H1 (cell line): ENCODE measurements at regions not wholly inside any gene's neighbourhood (a gene's known extent, or its start where the extent isn't known, plus 50 kb on each side); places are given as distances from the start of the nearest gene placed in this dataset.

ENCODE experiments used
- CTCF ChIA-PET: fragments of 300-600 bp; sonication (Branson Sonifier 250); formaldehyde crosslinking; loops from one replicate; lab custom pipeline; 2021; ENCODE audit not compliant: partially characterized antibody; lab: Charles Lee
- POLR2A ChIA-PET: fragments of 300-600 bp; sonication (Branson Sonifier 250); formaldehyde crosslinking; loops from one replicate; lab custom pipeline; 2021; ENCODE audit warnings: inconsistent platforms; ENCODE audit not compliant: partially characterized antibody; lab: Charles Lee
- DNase-seq, 2 experiments: peaks; one replicate each; pipeline versions ENCODE4 v3.0.0 to v3.0.0-alpha.2; 2010 to 2022; ENCODE audit warnings: low spot score in 2 of 2, low read depth in 1 of 2, mixed read lengths in 1 of 2
- FAIRE-seq: peaks from 2 replicates; lab custom pipeline; 2011; peaks lifted over from hg19 to GRCh38; lab: Jason Lieb, UNC
- H2AFZ ChIP-seq: 2 replicates; pipeline ENCODE4 v1.8.1; 2012; ENCODE audit warnings: low read length, inconsistent platforms
- H2AK5ac ChIP-seq: 2 replicates; pipeline ENCODE4 v1.6.1; 2013; ENCODE audit warnings: low read depth, low read length
- H2BK120ac ChIP-seq: replicated peaks from 2 replicates; pipeline ENCODE3; 2013; ENCODE audit warnings: low read depth, low read length, inconsistent platforms
- H2BK12ac ChIP-seq: 2 replicates; pipeline ENCODE4 v1.6.1; 2013; ENCODE audit warnings: low read depth, low read length
- H2BK15ac ChIP-seq: 2 replicates; pipeline ENCODE4 v1.6.1; 2013; ENCODE audit warnings: low read length
- H2BK20ac ChIP-seq: 2 replicates; pipeline ENCODE4 v1.6.1; 2013; ENCODE audit warnings: low read length
- H2BK5ac ChIP-seq: 2 replicates; pipeline ENCODE4 v1.6.1; 2013; ENCODE audit warnings: low read depth, low read length
- H3K14ac ChIP-seq: 2 replicates; pipeline ENCODE4 v1.6.1; 2013; ENCODE audit warnings: inconsistent platforms; ENCODE audit not compliant: insufficient read length
- H3K18ac ChIP-seq: 2 replicates; pipeline ENCODE4 v1.6.1; 2013; ENCODE audit warnings: low read length; ENCODE audit errors: extremely low read depth
- H3K23ac ChIP-seq: 2 replicates; pipeline ENCODE4 v1.6.1; 2013; ENCODE audit warnings: inconsistent platforms; ENCODE audit not compliant: insufficient read length
- H3K23me2 ChIP-seq: 2 replicates; pipeline ENCODE4 v1.6.1; 2013; ENCODE audit warnings: low read depth, low read length
- H3K27ac ChIP-seq: 2 replicates; pipeline ENCODE4 v1.6.1; 2011; ENCODE audit warnings: low read depth, low read length, inconsistent platforms
- H3K27me3 ChIP-seq, 4 experiments: replicated peaks in 1 of 4; 1 replicate in 1 of 4; 2 replicates in 3 of 4; pipeline versions ENCODE4 v1.6.1 to v1.8.1; 2011 to 2013; ENCODE audit warnings: low read length in 3 of 4, mild to moderate bottlenecking in 3 of 4, inconsistent platforms in 2 of 4, mixed read lengths in 2 of 4, moderate library complexity in 1 of 4; ENCODE audit not compliant: control insufficient read depth in 3 of 4, insufficient read depth in 3 of 4; ENCODE audit errors: extremely low read depth in 1 of 4
- H3K36me3 ChIP-seq, 4 experiments: 2 replicates each; pipeline versions ENCODE4 v1.6.1 to v1.8.1; 2011 to 2013; ENCODE audit warnings: mild to moderate bottlenecking in 4 of 4, low read length in 3 of 4, moderate library complexity in 2 of 4, control low read depth in 1 of 4, inconsistent platforms in 1 of 4; ENCODE audit not compliant: insufficient read depth in 4 of 4, control insufficient read depth in 2 of 4
- H3K4ac ChIP-seq: replicated peaks from 2 replicates; pipeline ENCODE3; 2013; ENCODE audit warnings: low read length, low read depth, mixed read lengths, inconsistent platforms; ENCODE audit not compliant: insufficient read length
- H3K4me1 ChIP-seq, 4 experiments: replicated peaks in 1 of 4; 1 replicate in 1 of 4; 2 replicates in 3 of 4; pipeline versions ENCODE4 v1.6.1 to v1.8.1; 2011 to 2013; ENCODE audit warnings: low read length in 3 of 4, inconsistent platforms in 2 of 4, mixed read lengths in 1 of 4; ENCODE audit not compliant: insufficient read depth in 4 of 4, control insufficient read depth in 3 of 4
- H3K4me2 ChIP-seq, 2 experiments: 2 replicates each; pipeline versions ENCODE4 v1.6.1 to v1.8.1; 2011 to 2013; ENCODE audit warnings: low read depth in 2 of 2, low read length in 2 of 2, control low read depth in 1 of 2, inconsistent platforms in 1 of 2, mild to moderate bottlenecking in 1 of 2; ENCODE audit not compliant: insufficient read depth in 1 of 2
- H3K4me3 ChIP-seq, 4 experiments: fragments of 200-600, 300-600 bp in 1 of 4; sonication (generic), shearing (Covaris generic), sonication (Bioruptor Twin) in 1 of 4; 2 replicates each; pipeline versions ENCODE4 v1.5.1 to v1.8.1; 2011 to 2016; ENCODE audit warnings: low read length in 4 of 4, low read depth in 3 of 4, control low read depth in 2 of 4, inconsistent platforms in 2 of 4, mild to moderate bottlenecking in 2 of 4, mixed read lengths in 1 of 4, moderate library complexity in 1 of 4; ENCODE audit not compliant: insufficient read depth in 2 of 4; ENCODE audit errors: extremely low read depth in 1 of 4
- H3K56ac ChIP-seq: replicated peaks from 2 replicates; pipeline ENCODE3; 2013; ENCODE audit warnings: low read depth, mild to moderate bottlenecking, mixed read lengths, low read length, inconsistent platforms; ENCODE audit not compliant: insufficient read length
- H3K79me1 ChIP-seq: 2 replicates; pipeline ENCODE4 v1.6.1; 2013; ENCODE audit warnings: low read depth, low read length, control low read depth
- H3K79me2 ChIP-seq, 2 experiments: 2 replicates each; pipeline versions ENCODE4 v1.6.1 to v1.8.1; 2012 to 2013; ENCODE audit warnings: low read length in 2 of 2, mild to moderate bottlenecking in 2 of 2, inconsistent platforms in 1 of 2; ENCODE audit not compliant: insufficient read depth in 2 of 2, control insufficient read depth in 1 of 2
- H3K9ac ChIP-seq, 4 experiments: replicated peaks in 1 of 4; 1 replicate in 1 of 4; 2 replicates in 3 of 4; pipeline versions ENCODE4 v1.6.1 to v1.8.1; 2011 to 2013; ENCODE audit warnings: low read depth in 3 of 4, low read length in 3 of 4, control low read depth in 2 of 4, mild to moderate bottlenecking in 2 of 4, moderate library complexity in 2 of 4, inconsistent platforms in 1 of 4; ENCODE audit errors: extremely low read depth in 1 of 4
- H3K9me3 ChIP-seq, 2 experiments: 2 replicates each; pipeline versions ENCODE4 v1.6.1 to v1.8.1; 2012 to 2013; ENCODE audit warnings: mild to moderate bottlenecking in 2 of 2, moderate library complexity in 2 of 2, control low read depth in 1 of 2, inconsistent platforms in 1 of 2, low read depth in 1 of 2, low read length in 1 of 2, mixed read lengths in 1 of 2; ENCODE audit not compliant: insufficient read depth in 2 of 2
- H4K20me1 ChIP-seq, 2 experiments: replicated peaks in 1 of 2; 2 replicates each; pipeline versions ENCODE3 to v1.8.1; 2011 to 2013; ENCODE audit warnings: inconsistent platforms in 2 of 2, low read length in 2 of 2, mild to moderate bottlenecking in 1 of 2; ENCODE audit not compliant: insufficient read depth in 2 of 2, control insufficient read depth in 1 of 2
- H4K5ac ChIP-seq: 2 replicates; pipeline ENCODE4 v1.6.1; 2013; ENCODE audit warnings: low read length, low read depth, mixed read lengths, inconsistent platforms; ENCODE audit not compliant: insufficient read length
- H4K8ac ChIP-seq: 2 replicates; pipeline ENCODE4 v1.8.0; 2013; ENCODE audit warnings: mild to moderate bottlenecking, moderate library complexity, low read length, inconsistent platforms; ENCODE audit not compliant: insufficient read depth; ENCODE audit errors: extremely low read depth
- H4K91ac ChIP-seq: replicated peaks from 2 replicates; pipeline ENCODE3; 2013; ENCODE audit warnings: low read length, mixed read lengths, inconsistent platforms; ENCODE audit not compliant: insufficient read length
- BACH1 ChIP-seq: IDR thresholded peaks from 2 replicates; pipeline ENCODE4 v1.6.1; 2012; ENCODE audit warnings: low read length, improper control_type of control experiment
- EZH2 ChIP-seq: fragments of 200-600 bp; sonication (generic); IDR thresholded peaks from 2 replicates; pipeline ENCODE4 v1.7.1; 2012; ENCODE audit warnings: low read depth, mild to moderate bottlenecking, moderate library complexity, low read length, inconsistent platforms; ENCODE audit not compliant: severe bottlenecking
- HDAC2 ChIP-seq, 2 experiments: fragments of 300-600 bp in 1 of 2; sonication (generic) in 1 of 2; IDR thresholded peaks; 2 replicates each; pipeline ENCODE4 v1.6.1; 2011 to 2012; ENCODE audit warnings: low read depth in 2 of 2, low read length in 2 of 2, mild to moderate bottlenecking in 2 of 2, moderate library complexity in 2 of 2, borderline replicate concordance in 1 of 2, inconsistent platforms in 1 of 2
- JUND ChIP-seq: IDR thresholded peaks from 2 replicates; pipeline ENCODE4 v1.6.1; 2011; ENCODE audit warnings: mild to moderate bottlenecking, improper control_type of control experiment, low read length
- KDM5A ChIP-seq: fragments of 200-600 bp; IDR thresholded peaks from 2 replicates; pipeline ENCODE4 v1.7.1; 2012; ENCODE audit warnings: mild to moderate bottlenecking, low read length, inconsistent platforms, mixed read lengths
- SIX5 ChIP-seq: IDR thresholded peaks from 2 replicates; pipeline ENCODE4 v1.6.1; 2011; ENCODE audit warnings: mild to moderate bottlenecking, low read depth, low read length
- SRF ChIP-seq: IDR thresholded peaks from 2 replicates; pipeline ENCODE4 v1.6.1; 2011; ENCODE audit warnings: mild to moderate bottlenecking, low read depth, low read length, moderate library complexity
- SUZ12 ChIP-seq: fragments of 200-600 bp; sonication (generic); IDR thresholded peaks from 2 replicates; pipeline ENCODE4 v1.6.1; 2012; ENCODE audit warnings: mild to moderate bottlenecking, inconsistent platforms, low read length, moderate library complexity, mixed read lengths
- TEAD4 ChIP-seq: IDR thresholded peaks from 2 replicates; pipeline ENCODE4 v1.6.1; 2012; ENCODE audit warnings: low read depth, low read length, inconsistent platforms, mixed read lengths
- WGBS, 2 experiments: shearing (Covaris generic) in 1 of 2; methylation state at CpG; one replicate each; pipeline versions ENCODE4 v1.1.6 to v1.1.7; 2013 to 2015; ENCODE audit warnings: low lambda C conversion rate in 2 of 2, mixed read lengths in 2 of 2, inconsistent platforms in 1 of 2, low coverage in 1 of 2, missing lambda C conversion rate in 1 of 2; ENCODE audit not compliant: insufficient replicate concordance in 2 of 2, insufficient coverage in 1 of 2, insufficient read length in 1 of 2; ENCODE audit errors: extremely low coverage in 1 of 2, missing lambda C conversion rate in 1 of 2; 5-methylcytosine and 5-hydroxymethylcytosine counted together
- TF ChIP-seq, protein P1 (sequence below): IDR thresholded peaks from 2 replicates; pipeline ENCODE4 v1.6.1; 2012; ENCODE audit warnings: inconsistent platforms
- TF ChIP-seq, protein P2 (sequence below): IDR thresholded peaks from 2 replicates; pipeline ENCODE4 v1.6.1; 2011; ENCODE audit warnings: low read length, improper control_type of control experiment
- TF ChIP-seq, protein P3 (sequence below): IDR thresholded peaks from 2 replicates; pipeline ENCODE4 v1.6.1; 2012; ENCODE audit warnings: low read length, inconsistent platforms

DNA sequence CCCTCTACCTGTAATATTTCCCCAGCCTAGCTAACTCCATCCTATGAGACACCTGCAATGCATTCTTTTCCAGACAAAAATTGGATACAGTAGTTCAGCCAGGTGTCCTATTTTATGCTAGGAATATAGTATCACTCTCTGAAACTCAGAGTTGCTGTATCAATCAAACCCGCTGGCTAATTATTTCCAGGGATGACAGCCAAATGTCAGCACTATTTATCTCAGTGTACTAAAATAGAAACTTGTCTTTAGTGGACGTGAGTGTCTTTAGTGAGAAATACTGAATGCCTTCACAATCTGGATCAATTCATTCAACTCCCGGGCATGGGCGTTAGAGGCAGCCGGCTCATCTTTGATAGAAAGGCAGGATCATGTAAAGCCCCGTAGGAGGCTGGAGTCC is 196.2 kb downstream of the RBM46 start:
- H3K4me1 ChIP-seq: no peaks in the 10 kb centered on the region
- POLR2A ChIA-PET: no interaction called here
- no peaks in the 10 kb centered on the region for H3K9me3 ChIP-seq
- H2BK12ac ChIP-seq: no peak overlapping the region
- H3K27me3 ChIP-seq: no peaks in the 10 kb centered on the region
- no peak overlapping the region for H2BK120ac ChIP-seq
- FAIRE-seq (no peak), DNase-seq (no peak)
- H4K91ac ChIP-seq: no peak overlapping the region
- 92% methylated on average over 6 of the region's 6 CpGs; no CpG with 5 or more reads in 1 of the 2 experiments for WGBS, 2 experiments
- H3K79me2 ChIP-seq: no peaks in the 10 kb centered on the region
- H3K23me2 ChIP-seq: no peaks in the 10 kb centered on the region
- no peak overlapping the region for H4K8ac ChIP-seq
- no peak overlapping the region for H3K56ac ChIP-seq
- H2BK15ac ChIP-seq: no peak overlapping the region
- no peak overlapping the region for H2BK20ac ChIP-seq
- H4K5ac ChIP-seq: no peak overlapping the region
- H3K4ac ChIP-seq: no peak overlapping the region
- H4K20me1 ChIP-seq: no peaks in the 10 kb centered on the region
- no peak overlapping the region for H3K14ac ChIP-seq
- no peak overlapping the region for H2AFZ ChIP-seq
- no peak overlapping the region for H3K18ac ChIP-seq
- no peaks in the 10 kb centered on the region for H3K36me3 ChIP-seq
- no peak overlapping the region for H3K27ac ChIP-seq
- CTCF ChIA-PET: interaction anchor here (1.4 kb wide), 2 partner anchors 12 to 397 kb away, joined by 3 read pairs; no protein-coding TSS in a partner anchor
- no peak overlapping the region for H3K9ac ChIP-seq
- H3K4me2 ChIP-seq: no peak overlapping the region
- no peak overlapping the region for H3K4me3 ChIP-seq
- H3K23ac ChIP-seq: no peak overlapping the region
- no peaks in the 10 kb centered on the region for H3K79me1 ChIP-seq
- no peak overlapping the region for H2BK5ac ChIP-seq
- no peak overlapping the region for H2AK5ac ChIP-seq
- TF ChIP-seq TEAD4: no peak
- no peak for TF ChIP-seq SIX5
- no peak for TF ChIP-seq BACH1
- TF ChIP-seq SUZ12: no peak
- TF ChIP-seq SRF: no peak
- TF ChIP-seq, protein P1, sequence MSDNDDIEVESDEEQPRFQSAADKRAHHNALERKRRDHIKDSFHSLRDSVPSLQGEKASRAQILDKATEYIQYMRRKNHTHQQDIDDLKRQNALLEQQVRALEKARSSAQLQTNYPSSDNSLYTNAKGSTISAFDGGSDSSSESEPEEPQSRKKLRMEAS: no peak
- TF ChIP-seq, protein P2, sequence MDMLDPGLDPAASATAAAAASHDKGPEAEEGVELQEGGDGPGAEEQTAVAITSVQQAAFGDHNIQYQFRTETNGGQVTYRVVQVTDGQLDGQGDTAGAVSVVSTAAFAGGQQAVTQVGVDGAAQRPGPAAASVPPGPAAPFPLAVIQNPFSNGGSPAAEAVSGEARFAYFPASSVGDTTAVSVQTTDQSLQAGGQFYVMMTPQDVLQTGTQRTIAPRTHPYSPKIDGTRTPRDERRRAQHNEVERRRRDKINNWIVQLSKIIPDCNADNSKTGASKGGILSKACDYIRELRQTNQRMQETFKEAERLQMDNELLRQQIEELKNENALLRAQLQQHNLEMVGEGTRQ: no peak
- TF ChIP-seq, protein P3, sequence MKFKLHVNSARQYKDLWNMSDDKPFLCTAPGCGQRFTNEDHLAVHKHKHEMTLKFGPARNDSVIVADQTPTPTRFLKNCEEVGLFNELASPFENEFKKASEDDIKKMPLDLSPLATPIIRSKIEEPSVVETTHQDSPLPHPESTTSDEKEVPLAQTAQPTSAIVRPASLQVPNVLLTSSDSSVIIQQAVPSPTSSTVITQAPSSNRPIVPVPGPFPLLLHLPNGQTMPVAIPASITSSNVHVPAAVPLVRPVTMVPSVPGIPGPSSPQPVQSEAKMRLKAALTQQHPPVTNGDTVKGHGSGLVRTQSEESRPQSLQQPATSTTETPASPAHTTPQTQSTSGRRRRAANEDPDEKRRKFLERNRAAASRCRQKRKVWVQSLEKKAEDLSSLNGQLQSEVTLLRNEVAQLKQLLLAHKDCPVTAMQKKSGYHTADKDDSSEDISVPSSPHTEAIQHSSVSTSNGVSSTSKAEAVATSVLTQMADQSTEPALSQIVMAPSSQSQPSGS: no peak
- no peak for TF ChIP-seq EZH2
- TF ChIP-seq KDM5A: no peak
- TF ChIP-seq HDAC2 (IDR thresholded peaks at IDR 0.05; ENCODE audit: borderline replicate concordance in 1 of 2, low read depth in 2 of 2, low read length in 2 of 2): no peak
- no peak for TF ChIP-seq JUND
